WERI-Rb-1 (cell line): ENCODE measurements at regions not wholly inside any gene's neighbourhood (a gene's known extent, or its start where the extent isn't known, plus 50 kb on each side); places are given as distances from the start of the nearest gene placed in this dataset.

Source experiments
- DNase-seq: peaks from one replicate; pipeline ENCODE4 v3.0.0-alpha.2; 2020
- H3K27ac ChIP-seq: fragments of 250-450 bp; sonication (Bioruptor Pico); 2 replicates; pipeline ENCODE4 v1.5.1; 2020; ENCODE audit warnings: mild to moderate bottlenecking, moderate library complexity
- H3K27me3 ChIP-seq: fragments of 250-450 bp; sonication (Bioruptor Pico); 2 replicates; pipeline ENCODE4 v1.5.1; 2021; ENCODE audit warnings: mild to moderate bottlenecking, low read depth, moderate library complexity; ENCODE audit not compliant: insufficient read depth, severe bottlenecking
- H3K36me3 ChIP-seq: fragments of 250-450 bp; sonication (Bioruptor Pico); 2 replicates; pipeline ENCODE4 v1.5.1; 2020; ENCODE audit warnings: mild to moderate bottlenecking, moderate library complexity
- H3K4me3 ChIP-seq: 2 replicates; pipeline ENCODE4 v1.5.1; 2011; ENCODE audit warnings: low read depth, mild to moderate bottlenecking, control low read depth, low read length
- H3K9me3 ChIP-seq: fragments of 250-450 bp; sonication (Bioruptor Pico); 2 replicates; pipeline ENCODE4 v1.5.1; 2021; ENCODE audit warnings: mild to moderate bottlenecking, moderate library complexity; ENCODE audit not compliant: severe bottlenecking
- TF ChIP-seq, protein P1 (sequence below): IDR thresholded peaks from 2 replicates; pipeline ENCODE4 v1.5.1; 2011; ENCODE audit warnings: low read depth, mild to moderate bottlenecking, control low read depth, inconsistent platforms, low read length

DNA sequence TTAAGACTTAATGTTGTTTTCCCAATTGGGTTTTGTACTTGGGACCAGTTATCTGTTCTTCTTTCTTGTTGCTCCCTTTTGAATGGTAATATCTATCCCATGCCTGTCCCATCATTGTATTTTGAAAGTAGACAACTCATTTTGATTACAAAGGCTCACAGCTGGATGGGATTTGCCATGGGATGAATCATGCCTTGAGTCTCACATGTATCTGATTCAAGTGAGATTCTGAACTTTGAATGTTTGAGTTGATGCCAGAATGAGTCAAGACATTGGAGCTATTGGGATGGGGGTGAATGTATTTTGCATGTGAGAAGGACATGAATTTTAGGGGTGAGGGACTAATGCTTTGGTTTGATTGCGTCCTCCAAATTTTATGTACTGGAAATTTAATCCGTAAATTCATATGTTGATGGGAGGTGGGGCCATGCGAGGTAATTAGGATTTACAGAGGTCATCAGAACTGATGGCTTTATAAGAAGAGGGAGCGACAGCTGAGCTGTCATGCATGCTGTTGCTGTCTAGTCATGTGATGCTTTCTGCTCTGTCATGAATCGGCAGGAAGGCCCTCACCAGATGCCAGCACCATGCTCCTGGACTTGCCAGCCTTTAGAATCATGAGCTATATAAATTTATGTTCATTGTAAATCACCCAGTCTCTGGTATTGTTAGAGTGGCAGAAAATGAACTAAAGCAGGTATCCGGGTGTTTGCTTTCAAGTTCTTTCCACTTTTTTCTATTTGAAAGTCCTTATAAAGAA is 741.3 kb upstream of the RAB6C start:
- no peaks in the 10 kb centered on the region for H3K27me3 ChIP-seq
- H3K9me3 ChIP-seq: no peaks in the 10 kb centered on the region
- no peak overlapping the region for H3K27ac ChIP-seq
- no peaks in the 10 kb centered on the region for H3K36me3 ChIP-seq
- TF ChIP-seq, protein P1, sequence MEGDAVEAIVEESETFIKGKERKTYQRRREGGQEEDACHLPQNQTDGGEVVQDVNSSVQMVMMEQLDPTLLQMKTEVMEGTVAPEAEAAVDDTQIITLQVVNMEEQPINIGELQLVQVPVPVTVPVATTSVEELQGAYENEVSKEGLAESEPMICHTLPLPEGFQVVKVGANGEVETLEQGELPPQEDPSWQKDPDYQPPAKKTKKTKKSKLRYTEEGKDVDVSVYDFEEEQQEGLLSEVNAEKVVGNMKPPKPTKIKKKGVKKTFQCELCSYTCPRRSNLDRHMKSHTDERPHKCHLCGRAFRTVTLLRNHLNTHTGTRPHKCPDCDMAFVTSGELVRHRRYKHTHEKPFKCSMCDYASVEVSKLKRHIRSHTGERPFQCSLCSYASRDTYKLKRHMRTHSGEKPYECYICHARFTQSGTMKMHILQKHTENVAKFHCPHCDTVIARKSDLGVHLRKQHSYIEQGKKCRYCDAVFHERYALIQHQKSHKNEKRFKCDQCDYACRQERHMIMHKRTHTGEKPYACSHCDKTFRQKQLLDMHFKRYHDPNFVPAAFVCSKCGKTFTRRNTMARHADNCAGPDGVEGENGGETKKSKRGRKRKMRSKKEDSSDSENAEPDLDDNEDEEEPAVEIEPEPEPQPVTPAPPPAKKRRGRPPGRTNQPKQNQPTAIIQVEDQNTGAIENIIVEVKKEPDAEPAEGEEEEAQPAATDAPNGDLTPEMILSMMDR: no peak
- DNase-seq: no peak
- no peak overlapping the region for H3K4me3 ChIP-seq

DNA sequence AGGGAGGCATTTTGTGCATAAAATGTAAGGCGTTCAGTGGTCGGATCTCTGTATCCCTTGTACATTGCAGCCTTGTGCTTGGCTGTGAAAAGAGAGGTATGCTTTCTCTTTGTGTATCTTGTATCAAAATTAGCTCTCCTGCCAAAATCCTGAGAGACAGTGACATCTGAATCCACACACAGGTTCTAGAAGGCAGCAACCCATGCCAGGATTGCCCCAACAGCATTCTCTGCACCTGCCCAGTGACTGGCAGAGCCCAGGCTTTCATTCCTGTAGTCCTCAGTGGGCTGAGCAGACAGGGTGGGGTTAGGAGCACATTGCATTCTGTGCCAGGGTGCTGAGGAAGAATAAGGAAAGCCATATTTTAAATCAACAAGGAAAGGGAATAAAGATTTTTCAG is 740.3 kb upstream of the RAB6C start:
- Histone ChIP-seq H3K4me3 (no peak overlapping the region), H3K36me3 (no peaks in the 10 kb centered on the region), H3K27ac (no peak overlapping the region), H3K9me3 (no peaks in the 10 kb centered on the region), H3K27me3 (no peaks in the 10 kb centered on the region)
- TF ChIP-seq, protein P1: no peak
- DNase-seq: no peak

DNA sequence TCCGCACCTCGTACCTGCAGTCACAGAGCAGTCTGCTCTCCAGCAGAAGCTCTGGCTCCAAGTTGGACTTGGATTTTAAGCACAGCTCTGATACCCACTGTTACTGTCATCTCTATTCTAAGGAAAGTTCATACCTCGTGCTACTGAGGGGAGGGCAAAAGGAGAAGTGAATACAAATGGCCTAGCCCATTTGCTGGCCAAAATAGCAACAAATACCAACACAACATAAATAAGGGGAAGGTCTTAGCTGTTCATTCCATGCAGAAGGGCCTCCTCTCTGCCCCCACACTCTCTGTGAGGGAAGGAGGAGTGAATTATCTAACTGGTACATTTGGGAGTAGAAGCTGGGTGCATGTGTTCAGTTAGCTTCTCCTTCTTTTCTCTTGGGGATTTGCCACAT is 739.4 kb upstream of the RAB6C start:
- DNase-seq: no peak
- no peaks in the 10 kb centered on the region for H3K27me3 ChIP-seq
- no peak overlapping the region for H3K27ac ChIP-seq
- TF ChIP-seq, protein P1: no peak
- no peaks in the 10 kb centered on the region for H3K9me3 ChIP-seq
- H3K36me3 ChIP-seq: no peaks in the 10 kb centered on the region
- H3K4me3 ChIP-seq: no peak overlapping the region

DNA sequence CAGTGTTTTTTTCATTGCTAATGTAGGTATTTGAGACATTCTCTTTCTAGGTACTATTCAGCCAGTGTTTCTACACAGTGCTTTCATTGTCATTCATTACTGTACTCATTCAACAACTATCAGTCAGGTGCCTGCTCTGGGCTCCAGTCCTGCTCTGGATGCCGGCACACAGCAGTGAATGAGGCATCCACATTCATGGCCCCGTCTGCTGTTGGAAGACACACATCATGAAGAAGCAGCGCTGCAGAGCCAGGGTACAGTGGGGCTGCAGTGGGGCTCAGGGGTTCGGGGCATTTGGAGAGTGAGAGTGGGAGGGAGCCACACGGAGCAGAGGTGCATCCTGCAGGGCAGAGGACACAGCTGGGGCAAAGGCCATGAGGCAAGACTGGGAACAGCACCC is 737.2 kb upstream of the RAB6C start:
- DNase-seq: no peak

DNA sequence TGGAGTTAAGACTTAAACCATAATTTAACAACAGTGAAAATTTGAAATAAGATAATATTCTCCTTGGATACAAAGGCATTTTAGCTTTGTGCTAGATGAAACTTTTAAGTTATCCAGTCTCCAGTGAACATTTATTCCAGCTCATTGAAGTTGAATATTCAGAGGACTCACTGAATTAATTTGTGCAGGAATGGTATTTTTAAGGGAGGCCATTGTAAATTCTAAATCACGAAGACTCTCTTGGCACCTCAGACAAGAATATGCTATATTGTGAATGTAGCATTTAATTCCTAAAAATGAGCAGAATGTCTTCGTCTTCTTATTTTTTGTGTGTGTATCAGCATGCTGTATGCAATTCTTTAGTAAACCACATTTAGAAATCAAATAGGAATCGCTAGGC is 731.7 kb upstream of the RAB6C start:
- Histone ChIP-seq H3K36me3 (no peaks in the 10 kb centered on the region), H3K27me3 (peaks cover 7% of the 10 kb centered on the region), H3K9me3 (peaks cover 5% of the 10 kb centered on the region), H3K4me3 (no peak overlapping the region), H3K27ac (no peak overlapping the region)
- TF ChIP-seq, protein P1: no peak
- no peak for DNase-seq

More for the DNA sequence above, 737.2 kb upstream of the RAB6C start:
- Histone ChIP-seq H3K36me3 (no peaks in the 10 kb centered on the region), H3K4me3 (no peak overlapping the region), H3K9me3 (peaks cover 5% of the 10 kb centered on the region), H3K27me3 (no peaks in the 10 kb centered on the region), H3K27ac (no peak overlapping the region)
- TF ChIP-seq, protein P1: no peak

DNA sequence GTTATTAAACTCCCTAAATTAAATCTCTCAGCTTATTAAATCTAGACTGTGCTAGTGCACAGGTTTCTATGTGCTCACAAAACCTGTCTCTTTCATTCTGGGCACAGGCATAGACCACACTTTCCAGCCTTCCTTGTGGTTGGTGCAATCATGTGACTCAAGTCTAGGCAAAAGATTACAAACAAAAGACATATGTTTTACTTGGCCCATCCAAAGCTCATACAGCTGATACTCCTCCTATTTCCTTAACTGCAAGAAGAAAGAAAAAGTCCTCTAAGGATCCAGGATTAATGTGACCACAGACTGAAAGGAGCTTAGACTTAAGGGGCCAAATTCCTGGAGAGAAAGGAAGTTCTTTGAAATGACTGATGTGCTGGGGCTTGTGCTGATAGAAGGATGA is 731.3 kb upstream of the RAB6C start:
- no peak overlapping the region for H3K4me3 ChIP-seq
- H3K27ac ChIP-seq: no peak overlapping the region
- TF ChIP-seq, protein P1: no peak
- no peak for DNase-seq
- H3K27me3 ChIP-seq: peaks cover 7% of the 10 kb centered on the region
- no peaks in the 10 kb centered on the region for H3K36me3 ChIP-seq
- H3K9me3 ChIP-seq: peaks cover 5% of the 10 kb centered on the region
